GM12878 (cell line): ENCODE measurements at regions not wholly inside any gene's neighbourhood (a gene's known extent, or its start where the extent isn't known, plus 50 kb on each side); places are given as distances from the start of the nearest gene placed in this dataset.

Experiments
- ATAC-seq: fragments of 200-7000 bp; cut with Tn5 transposase; 3 replicates; pipeline ENCODE4 v1.9.1; 2020; ENCODE audit warnings: mild to moderate bottlenecking, moderate library complexity
- BruUV-seq: library from RNA; stranded (reverse); fragments of 400-500 nt; replicated peaks from 2 replicates; lab custom pipeline; 2021; lab: Mats Ljungman, UMichigan
- CTCF ChIA-PET: fragments of 300-600 bp; sonication (Branson Sonifier 250); formaldehyde crosslinking; extraction: SDS; loops from one replicate; lab custom pipeline; 2021; ENCODE audit warnings: inconsistent platforms; lab: Yijun Ruan, JAX
- POLR2A ChIA-PET: fragments of 350-600 bp; formaldehyde crosslinking; extraction: SDS; loops from one replicate; lab custom pipeline; 2021; ENCODE audit warnings: inconsistent platforms; lab: Charles Lee
- RAD21 ChIA-PET: fragments of 300-600 bp; sonication (Branson Sonifier 250); formaldehyde crosslinking; loops from one replicate; lab custom pipeline; 2023; ENCODE audit warnings: antibody characterized with exemption; ENCODE audit not compliant: unreplicated experiment; lab: Charles Lee
- SMC1A ChIA-PET: fragments of 300-600 bp; sonication (Branson Sonifier 250); formaldehyde crosslinking; loops from one replicate; lab custom pipeline; 2023; ENCODE audit not compliant: unreplicated experiment, uncharacterized antibody; lab: Charles Lee
- DNase-seq: peaks from one replicate; pipeline ENCODE4 v3.0.0-alpha.2; 2011; ENCODE audit warnings: low read depth, low spot score
- FAIRE-seq: peaks from 3 replicates; lab custom pipeline; 2011; peaks lifted over from hg19 to GRCh38; lab: Jason Lieb, UNC
- H2AFZ ChIP-seq: 2 replicates; pipeline ENCODE4 v1.6.0; 2011; ENCODE audit warnings: low read depth, low read length, control low read depth; ENCODE audit not compliant: control insufficient read depth
- H3K27ac ChIP-seq: 2 replicates; pipeline ENCODE4 v1.5.1; 2011; ENCODE audit warnings: control low read depth; ENCODE audit not compliant: control insufficient read depth, insufficient read depth
- H3K27me3 ChIP-seq, 2 experiments: replicated peaks in 1 of 2; 2 replicates each; pipeline versions ENCODE4 v1.6.0 to v1.6.1; 2011; ENCODE audit warnings: low read length in 1 of 2; ENCODE audit not compliant: control insufficient read depth in 2 of 2, insufficient read depth in 2 of 2
- H3K36me3 ChIP-seq, 2 experiments: 2 replicates each; pipeline ENCODE4 v1.5.1; 2011; ENCODE audit warnings: low read length in 1 of 2; ENCODE audit not compliant: control insufficient read depth in 2 of 2, insufficient read depth in 2 of 2
- H3K4me1 ChIP-seq: 2 replicates; pipeline ENCODE4 v1.6.1; 2011; ENCODE audit warnings: mild to moderate bottlenecking, low read length, moderate library complexity, mixed read lengths; ENCODE audit not compliant: control insufficient read depth, insufficient read depth
- H3K4me2 ChIP-seq: 2 replicates; pipeline ENCODE4 v1.6.0; 2011; ENCODE audit warnings: control low read depth; ENCODE audit not compliant: control insufficient read depth, insufficient read depth
- H3K4me3 ChIP-seq: fragments of 200-600 bp; sonication (generic); 2 replicates; pipeline ENCODE4 v1.5.1; 2016
- H3K79me2 ChIP-seq: 2 replicates; pipeline ENCODE4 v1.6.0; 2011; ENCODE audit warnings: low read length; ENCODE audit not compliant: control insufficient read depth, insufficient read depth
- H3K9ac ChIP-seq: 2 replicates; pipeline ENCODE4 v1.8.0; 2011; ENCODE audit warnings: low read length, control low read depth, mixed read lengths; ENCODE audit not compliant: control insufficient read depth, insufficient read depth
- H3K9me3 ChIP-seq: replicated peaks from 3 replicates; pipeline ENCODE4 v1.5.1; 2011; ENCODE audit warnings: mild to moderate bottlenecking, low read length; ENCODE audit not compliant: control insufficient read depth, insufficient read depth
- H4K20me1 ChIP-seq: 2 replicates; pipeline ENCODE4 v1.6.0; 2011; ENCODE audit not compliant: control insufficient read depth, insufficient read depth
- BHLHE40 ChIP-seq, 2 experiments: fragments of 450-650 bp in 1 of 2; IDR thresholded peaks; 2 replicates each; pipeline ENCODE4 v1.6.1; 2011 to 2017; ENCODE audit warnings: low read depth in 2 of 2, borderline replicate concordance in 1 of 2, improper control_type of control experiment in 1 of 2, low read length in 1 of 2, mild to moderate bottlenecking in 1 of 2
- HCFC1 ChIP-seq: fragments of 150-350 bp; IDR thresholded peaks from 2 replicates; pipeline ENCODE4 v1.6.1; 2014; ENCODE audit warnings: low read length
- LARP7 ChIP-seq: fragments of 450-650 bp; IDR thresholded peaks from 2 replicates; pipeline ENCODE4 v1.6.1; 2017; ENCODE audit warnings: mild to moderate bottlenecking
- NFIC ChIP-seq: IDR thresholded peaks from 2 replicates; pipeline ENCODE4 v1.6.1; 2012; ENCODE audit warnings: low read depth, mild to moderate bottlenecking, inconsistent platforms, low read length, moderate library complexity
- SIN3A ChIP-seq: IDR thresholded peaks from 2 replicates; pipeline ENCODE4 v1.6.1; 2012; ENCODE audit warnings: low read depth, low read length, improper control_type of control experiment
- SREBF2 ChIP-seq: IDR thresholded peaks from 2 replicates; pipeline ENCODE4 v1.6.1; 2012; ENCODE audit warnings: mild to moderate bottlenecking, low read length
- ZBED1 ChIP-seq: IDR thresholded peaks from 2 replicates; pipeline ENCODE4 v1.6.1; 2016; ENCODE audit warnings: borderline replicate concordance
- ZNF207 ChIP-seq: fragments of 450-650 bp; IDR thresholded peaks from 2 replicates; pipeline ENCODE4 v1.6.1; 2014; ENCODE audit warnings: antibody characterized with exemption, mild to moderate bottlenecking, borderline replicate concordance
- WGBS: methylation state at CpG from one replicate; pipeline ENCODE4 v1.1.6; 2016; ENCODE audit warnings: low lambda C conversion rate; ENCODE audit not compliant: insufficient replicate concordance, insufficient coverage; ENCODE audit errors: missing lambda C conversion rate; 5-methylcytosine and 5-hydroxymethylcytosine counted together
- in situ Hi-C: fragments of 300-500 bp; cut with MboI; formaldehyde crosslinking; loops from 9 replicates; pipeline ENCODE4 v1.14.3; 2018; ENCODE audit warnings: mixed read lengths
- intact Hi-C: fragments of 100-400 bp; cut with micrococcal nuclease; formaldehyde crosslinking; loops from one replicate; pipeline ENCODE4 v1.14.2; 2022; ENCODE audit not compliant: unreplicated experiment
- TF ChIP-seq, protein P1 (sequence below): fragments of 450-650 bp; formaldehyde crosslinking; IDR thresholded peaks from 2 replicates; pipeline ENCODE4 v1.5.0; 2022; ENCODE audit warnings: mild to moderate bottlenecking, missing genetic modification characterization
- TF ChIP-seq, protein P2 (sequence below): fragments of 150-350 bp; IDR thresholded peaks from 2 replicates; pipeline ENCODE4 v1.6.1; 2014; ENCODE audit warnings: mild to moderate bottlenecking, low read depth, low read length
- TF ChIP-seq, protein P3 (sequence below): IDR thresholded peaks from 2 replicates; pipeline ENCODE4 v1.6.1; 2011; ENCODE audit warnings: borderline replicate concordance, low read depth, mild to moderate bottlenecking, moderate library complexity, mixed read lengths, low read length; ENCODE audit not compliant: insufficient read depth; ENCODE audit errors: extremely low read length

DNA sequence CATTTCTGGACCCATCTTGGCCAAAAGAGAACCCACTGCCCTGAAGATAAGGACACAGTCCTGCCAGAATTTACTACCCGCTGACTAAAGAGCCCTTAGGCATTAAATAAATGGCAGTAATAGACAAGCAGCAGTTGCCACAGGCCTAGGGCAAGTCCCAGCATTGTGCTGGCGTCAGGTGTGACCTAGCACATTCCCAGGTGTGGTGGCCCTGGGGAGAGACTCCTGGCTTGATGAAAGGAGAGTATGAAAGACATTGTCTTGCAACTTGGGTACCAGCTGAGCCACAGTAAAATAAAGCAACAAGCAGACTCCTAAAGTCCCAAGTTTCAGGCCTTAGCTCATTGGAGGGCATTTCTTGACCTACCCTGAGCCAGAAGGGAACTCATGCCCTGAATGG is 715.7 kb upstream of the SORCS1 start:
- no peak for FAIRE-seq
- TF ChIP-seq, protein P1, sequence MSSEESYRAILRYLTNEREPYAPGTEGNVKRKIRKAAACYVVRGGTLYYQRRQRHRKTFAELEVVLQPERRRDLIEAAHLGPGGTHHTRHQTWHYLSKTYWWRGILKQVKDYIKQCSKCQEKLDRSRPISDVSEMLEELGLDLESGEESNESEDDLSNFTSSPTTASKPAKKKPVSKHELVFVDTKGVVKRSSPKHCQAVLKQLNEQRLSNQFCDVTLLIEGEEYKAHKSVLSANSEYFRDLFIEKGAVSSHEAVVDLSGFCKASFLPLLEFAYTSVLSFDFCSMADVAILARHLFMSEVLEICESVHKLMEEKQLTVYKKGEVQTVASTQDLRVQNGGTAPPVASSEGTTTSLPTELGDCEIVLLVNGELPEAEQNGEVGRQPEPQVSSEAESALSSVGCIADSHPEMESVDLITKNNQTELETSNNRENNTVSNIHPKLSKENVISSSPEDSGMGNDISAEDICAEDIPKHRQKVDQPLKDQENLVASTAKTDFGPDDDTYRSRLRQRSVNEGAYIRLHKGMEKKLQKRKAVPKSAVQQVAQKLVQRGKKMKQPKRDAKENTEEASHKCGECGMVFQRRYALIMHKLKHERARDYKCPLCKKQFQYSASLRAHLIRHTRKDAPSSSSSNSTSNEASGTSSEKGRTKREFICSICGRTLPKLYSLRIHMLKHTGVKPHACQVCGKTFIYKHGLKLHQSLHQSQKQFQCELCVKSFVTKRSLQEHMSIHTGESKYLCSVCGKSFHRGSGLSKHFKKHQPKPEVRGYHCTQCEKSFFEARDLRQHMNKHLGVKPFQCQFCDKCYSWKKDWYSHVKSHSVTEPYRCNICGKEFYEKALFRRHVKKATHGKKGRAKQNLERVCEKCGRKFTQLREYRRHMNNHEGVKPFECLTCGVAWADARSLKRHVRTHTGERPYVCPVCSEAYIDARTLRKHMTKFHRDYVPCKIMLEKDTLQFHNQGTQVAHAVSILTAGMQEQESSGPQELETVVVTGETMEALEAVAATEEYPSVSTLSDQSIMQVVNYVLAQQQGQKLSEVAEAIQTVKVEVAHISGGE (CRISPR knock-in tag) = no peak
- TF ChIP-seq SREBF2 (no peak), HCFC1 (no peak), ZBED1 (no peak), LARP7 (no peak), SIN3A (no peak), BHLHE40 (IDR thresholded peaks at IDR 0.05; ENCODE audit: borderline replicate concordance in 1 of 2, low read depth in 2 of 2, low read length in 1 of 2) (no peak), NFIC (no peak), ZNF207 (no peak)
- TF ChIP-seq, protein P2, sequence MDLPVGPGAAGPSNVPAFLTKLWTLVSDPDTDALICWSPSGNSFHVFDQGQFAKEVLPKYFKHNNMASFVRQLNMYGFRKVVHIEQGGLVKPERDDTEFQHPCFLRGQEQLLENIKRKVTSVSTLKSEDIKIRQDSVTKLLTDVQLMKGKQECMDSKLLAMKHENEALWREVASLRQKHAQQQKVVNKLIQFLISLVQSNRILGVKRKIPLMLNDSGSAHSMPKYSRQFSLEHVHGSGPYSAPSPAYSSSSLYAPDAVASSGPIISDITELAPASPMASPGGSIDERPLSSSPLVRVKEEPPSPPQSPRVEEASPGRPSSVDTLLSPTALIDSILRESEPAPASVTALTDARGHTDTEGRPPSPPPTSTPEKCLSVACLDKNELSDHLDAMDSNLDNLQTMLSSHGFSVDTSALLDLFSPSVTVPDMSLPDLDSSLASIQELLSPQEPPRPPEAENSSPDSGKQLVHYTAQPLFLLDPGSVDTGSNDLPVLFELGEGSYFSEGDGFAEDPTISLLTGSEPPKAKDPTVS = no peak
- TF ChIP-seq, protein P3, sequence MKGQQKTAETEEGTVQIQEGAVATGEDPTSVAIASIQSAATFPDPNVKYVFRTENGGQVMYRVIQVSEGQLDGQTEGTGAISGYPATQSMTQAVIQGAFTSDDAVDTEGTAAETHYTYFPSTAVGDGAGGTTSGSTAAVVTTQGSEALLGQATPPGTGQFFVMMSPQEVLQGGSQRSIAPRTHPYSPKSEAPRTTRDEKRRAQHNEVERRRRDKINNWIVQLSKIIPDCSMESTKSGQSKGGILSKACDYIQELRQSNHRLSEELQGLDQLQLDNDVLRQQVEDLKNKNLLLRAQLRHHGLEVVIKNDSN = no peak
- no peak overlapping the region for H2AFZ ChIP-seq
- ChIA-PET CTCF (no interaction called here), RAD21 (no interaction called here), POLR2A (no interaction called here), SMC1A (no interaction called here)
- no peaks in the 10 kb centered on the region for H3K36me3 ChIP-seq
- H3K9ac ChIP-seq = no peak overlapping the region
- in situ Hi-C loops = no loop called here
- H3K4me2 ChIP-seq = no peak overlapping the region
- no peaks in the 10 kb centered on the region for H3K79me2 ChIP-seq
- no peak overlapping the region for H3K27ac ChIP-seq
- no peaks in the 10 kb centered on the region for H3K9me3 ChIP-seq
- H3K4me3 ChIP-seq = no peak overlapping the region
- intact Hi-C loops = no loop called here
- H3K4me1 ChIP-seq = no peaks in the 10 kb centered on the region
- no peaks in the 10 kb centered on the region for H3K27me3 ChIP-seq
- H4K20me1 ChIP-seq = no peaks in the 10 kb centered on the region
- ATAC-seq = no peak
- BruUV-seq = no TSS peak
- DNase-seq = no peak
- WGBS = 3% methylated on average over 2 of the region's 2 CpGs
